ENCODE measurements at regions not wholly inside any gene's neighbourhood (a gene's known extent, or its start where the extent isn't known, plus 50 kb on each side); places are given as distances from the start of the nearest gene placed in this dataset.
A peak's percentile ranks its signal among the peaks of the same experiment; 100 is the strongest.
"Not testable (repeated sequence)": the region's sequence is repeated elsewhere in the genome, so short reads cannot be mapped to it uniquely, and the experiment has no call there.

- DNase-seq: no peak
Observed at GRCh38 chr2:138403431-138403927, 98.1 kb upstream of the SPOPL start.

- no peak for DNase-seq
Observed at GRCh38 chr2:138414014-138414413, 87.6 kb upstream of the SPOPL start.

- DNase-seq: no peak
Observed at GRCh38 chr2:138415985-138416384, 85.6 kb upstream of the SPOPL start.

GRCh38 chr2:138418453-138418852, 83.1 kb upstream of the SPOPL start:
- DNase-seq: no peak

- no peak for DNase-seq
Observed at GRCh38 chr2:138421315-138421970, 80.1 kb upstream of the SPOPL start.

- DNase-seq: no peak
Observed at GRCh38 chr2:138421971-138422335, 79.6 kb upstream of the SPOPL start.

GRCh38 chr2:138423198-138423597, 78.4 kb upstream of the SPOPL start:
- DNase-seq: no peak

GRCh38 chr2:138423745-138424144, 77.8 kb upstream of the SPOPL start:
- DNase-seq: no peak

- no peak for DNase-seq
Observed at GRCh38 chr2:138424436-138425140, 77.0 kb upstream of the SPOPL start.

GRCh38 chr2:138426116-138426515, 75.5 kb upstream of the SPOPL start:
- not testable (repeated sequence) for DNase-seq

- no peak for DNase-seq
Observed at GRCh38 chr2:138428710-138429440, 72.7 kb upstream of the SPOPL start.

GRCh38 chr2:138430181-138430580, 71.4 kb upstream of the SPOPL start:
- DNase-seq: no peak

GRCh38 chr2:138432971-138433370, 68.6 kb upstream of the SPOPL start:
- DNase-seq: peak; percentile 21

- DNase-seq: peak; percentile 82
Observed at GRCh38 chr2:138433995-138434951, 67.3 kb upstream of the SPOPL start.

GRCh38 chr2:138435701-138436100, 65.9 kb upstream of the SPOPL start:
- no peak for DNase-seq

GRCh38 chr2:138439733-138440132, 61.8 kb upstream of the SPOPL start:
- no peak for DNase-seq

- DNase-seq: no peak
Observed at GRCh38 chr2:138440759-138441158, 60.8 kb upstream of the SPOPL start.

GRCh38 chr2:138441916-138442315, 59.7 kb upstream of the SPOPL start:
- DNase-seq: no peak

- DNase-seq: no peak
Observed at GRCh38 chr2:138444411-138444810, 57.2 kb upstream of the SPOPL start.

- DNase-seq: no peak
Observed at GRCh38 chr2:138445227-138445626, 56.3 kb upstream of the SPOPL start.

- no peak for DNase-seq
Observed at GRCh38 chr2:138446043-138446442, 55.5 kb upstream of the SPOPL start.

- no peak for DNase-seq
Observed at GRCh38 chr2:138447889-138448570, 53.5 kb upstream of the SPOPL start.

All from hematopoietic multipotent progenitor cell treated with erythropoietin and hydrocortisone succinate and interleukin-3 and kit ligand, for 8 days (in vitro differentiated cells).